Loucy (cell line): ENCODE measurements at regions not wholly inside any gene's neighbourhood (a gene's known extent, or its start where the extent isn't known, plus 50 kb on each side); places are given as distances from the start of the nearest gene placed in this dataset.

Experiments used
- CTCF ChIP-seq: fragments of 200-600 bp; sonication (generic); conservative IDR thresholded peaks from 2 replicates; pipeline ENCODE4 v1.5.1; 2014; ENCODE audit warnings: mild to moderate bottlenecking, antibody characterized with exemption, low read length
- EZH2phosphoT487 ChIP-seq: fragments of 200-600 bp; IDR thresholded peaks from 2 replicates; pipeline ENCODE4 v1.6.1; 2018; ENCODE audit warnings: antibody characterized with exemption, mild to moderate bottlenecking, moderate library complexity, borderline replicate concordance

GRCh38 chr2:71814885-71815284, 332.8 kb downstream of the CYP26B1 start:
- no peak for TF ChIP-seq CTCF
- no peak for TF ChIP-seq EZH2phosphoT487
